GM12878 (cell line): ENCODE measurements at regions not wholly inside any gene's neighbourhood (a gene's known extent, or its start where the extent isn't known, plus 50 kb on each side); places are given as distances from the start of the nearest gene placed in this dataset.

Source experiments
- CBFB ChIP-seq: IDR thresholded peaks from 2 replicates; pipeline ENCODE4 v1.6.1; 2016; ENCODE audit warnings: antibody characterized with exemption, low read depth
- MEF2A ChIP-seq: IDR thresholded peaks from 2 replicates; pipeline ENCODE4 v1.6.1; 2011; ENCODE audit warnings: low read depth, mild to moderate bottlenecking, low read length, moderate library complexity; ENCODE audit not compliant: insufficient read depth
- RBBP5 ChIP-seq: fragments of 200-600 bp; sonication (generic); conservative IDR thresholded peaks from 2 replicates; pipeline ENCODE4 v1.6.1; 2016
- WRNIP1 ChIP-seq: IDR thresholded peaks from 2 replicates; pipeline ENCODE4 v1.6.1; 2011; ENCODE audit warnings: low read depth, low read length, improper control_type of control experiment, borderline replicate concordance
- ZNF384 ChIP-seq: IDR thresholded peaks from 2 replicates; pipeline ENCODE4 v1.6.1; 2012; ENCODE audit warnings: low read depth, mild to moderate bottlenecking, low read length, improper control_type of control experiment, borderline replicate concordance
- TF ChIP-seq, protein P1 (sequence below): fragments of 450-650 bp; IDR thresholded peaks from 2 replicates; pipeline ENCODE4 v1.6.1; 2016; ENCODE audit warnings: mild to moderate bottlenecking, moderate library complexity, borderline replicate concordance
- TF ChIP-seq, protein P2 (sequence below): fragments of 150-350 bp; IDR thresholded peaks from 2 replicates; pipeline ENCODE4 v1.6.1; 2016; ENCODE audit warnings: low read depth, low read length

DNA sequence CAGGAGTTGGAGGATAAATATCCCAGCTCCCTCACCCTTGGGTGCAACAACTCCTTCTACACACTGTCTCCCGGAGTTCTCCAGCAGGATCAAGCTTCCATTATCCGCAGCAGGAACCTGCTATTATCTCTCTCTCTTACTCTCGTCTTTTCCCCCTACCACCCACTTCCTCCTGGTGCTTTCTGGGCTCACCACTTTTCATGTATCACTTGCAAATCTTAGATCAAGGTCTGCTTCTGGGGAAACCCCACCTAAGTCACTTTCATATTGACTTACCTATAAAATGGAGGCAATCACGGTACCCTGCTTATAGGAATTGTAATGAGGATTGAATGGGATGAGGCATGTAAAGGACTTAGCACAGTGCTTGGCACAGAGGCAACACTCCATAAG is 589.5 kb downstream of the BCOR start (continued):
- TF ChIP-seq WRNIP1 (no peak), RBBP5 (no peak), ZNF384 (no peak), MEF2A (no peak), CBFB (no peak)
- TF ChIP-seq, protein P1, sequence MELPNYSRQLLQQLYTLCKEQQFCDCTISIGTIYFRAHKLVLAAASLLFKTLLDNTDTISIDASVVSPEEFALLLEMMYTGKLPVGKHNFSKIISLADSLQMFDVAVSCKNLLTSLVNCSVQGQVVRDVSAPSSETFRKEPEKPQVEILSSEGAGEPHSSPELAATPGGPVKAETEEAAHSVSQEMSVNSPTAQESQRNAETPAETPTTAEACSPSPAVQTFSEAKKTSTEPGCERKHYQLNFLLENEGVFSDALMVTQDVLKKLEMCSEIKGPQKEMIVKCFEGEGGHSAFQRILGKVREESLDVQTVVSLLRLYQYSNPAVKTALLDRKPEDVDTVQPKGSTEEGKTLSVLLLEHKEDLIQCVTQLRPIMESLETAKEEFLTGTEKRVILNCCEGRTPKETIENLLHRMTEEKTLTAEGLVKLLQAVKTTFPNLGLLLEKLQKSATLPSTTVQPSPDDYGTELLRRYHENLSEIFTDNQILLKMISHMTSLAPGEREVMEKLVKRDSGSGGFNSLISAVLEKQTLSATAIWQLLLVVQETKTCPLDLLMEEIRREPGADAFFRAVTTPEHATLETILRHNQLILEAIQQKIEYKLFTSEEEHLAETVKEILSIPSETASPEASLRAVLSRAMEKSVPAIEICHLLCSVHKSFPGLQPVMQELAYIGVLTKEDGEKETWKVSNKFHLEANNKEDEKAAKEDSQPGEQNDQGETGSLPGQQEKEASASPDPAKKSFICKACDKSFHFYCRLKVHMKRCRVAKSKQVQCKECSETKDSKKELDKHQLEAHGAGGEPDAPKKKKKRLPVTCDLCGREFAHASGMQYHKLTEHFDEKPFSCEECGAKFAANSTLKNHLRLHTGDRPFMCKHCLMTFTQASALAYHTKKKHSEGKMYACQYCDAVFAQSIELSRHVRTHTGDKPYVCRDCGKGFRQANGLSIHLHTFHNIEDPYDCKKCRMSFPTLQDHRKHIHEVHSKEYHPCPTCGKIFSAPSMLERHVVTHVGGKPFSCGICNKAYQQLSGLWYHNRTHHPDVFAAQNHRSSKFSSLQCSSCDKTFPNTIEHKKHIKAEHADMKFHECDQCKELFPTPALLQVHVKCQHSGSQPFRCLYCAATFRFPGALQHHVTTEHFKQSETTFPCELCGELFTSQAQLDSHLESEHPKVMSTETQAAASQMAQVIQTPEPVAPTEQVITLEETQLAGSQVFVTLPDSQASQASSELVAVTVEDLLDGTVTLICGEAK: no peak
- TF ChIP-seq, protein P2, sequence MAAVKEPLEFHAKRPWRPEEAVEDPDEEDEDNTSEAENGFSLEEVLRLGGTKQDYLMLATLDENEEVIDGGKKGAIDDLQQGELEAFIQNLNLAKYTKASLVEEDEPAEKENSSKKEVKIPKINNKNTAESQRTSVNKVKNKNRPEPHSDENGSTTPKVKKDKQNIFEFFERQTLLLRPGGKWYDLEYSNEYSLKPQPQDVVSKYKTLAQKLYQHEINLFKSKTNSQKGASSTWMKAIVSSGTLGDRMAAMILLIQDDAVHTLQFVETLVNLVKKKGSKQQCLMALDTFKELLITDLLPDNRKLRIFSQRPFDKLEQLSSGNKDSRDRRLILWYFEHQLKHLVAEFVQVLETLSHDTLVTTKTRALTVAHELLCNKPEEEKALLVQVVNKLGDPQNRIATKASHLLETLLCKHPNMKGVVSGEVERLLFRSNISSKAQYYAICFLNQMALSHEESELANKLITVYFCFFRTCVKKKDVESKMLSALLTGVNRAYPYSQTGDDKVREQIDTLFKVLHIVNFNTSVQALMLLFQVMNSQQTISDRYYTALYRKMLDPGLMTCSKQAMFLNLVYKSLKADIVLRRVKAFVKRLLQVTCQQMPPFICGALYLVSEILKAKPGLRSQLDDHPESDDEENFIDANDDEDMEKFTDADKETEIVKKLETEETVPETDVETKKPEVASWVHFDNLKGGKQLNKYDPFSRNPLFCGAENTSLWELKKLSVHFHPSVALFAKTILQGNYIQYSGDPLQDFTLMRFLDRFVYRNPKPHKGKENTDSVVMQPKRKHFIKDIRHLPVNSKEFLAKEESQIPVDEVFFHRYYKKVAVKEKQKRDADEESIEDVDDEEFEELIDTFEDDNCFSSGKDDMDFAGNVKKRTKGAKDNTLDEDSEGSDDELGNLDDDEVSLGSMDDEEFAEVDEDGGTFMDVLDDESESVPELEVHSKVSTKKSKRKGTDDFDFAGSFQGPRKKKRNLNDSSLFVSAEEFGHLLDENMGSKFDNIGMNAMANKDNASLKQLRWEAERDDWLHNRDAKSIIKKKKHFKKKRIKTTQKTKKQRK: no peak
